CD4-positive, alpha-beta memory T cell (primary cell): ENCODE measurements at regions not wholly inside any gene's neighbourhood (a gene's known extent, or its start where the extent isn't known, plus 50 kb on each side); places are given as distances from the start of the nearest gene placed in this dataset.
"Not testable (repeated sequence)": the region's sequence is repeated elsewhere in the genome, so short reads cannot be mapped to it uniquely, and the experiment has no call there.

ENCODE experiments used
- CTCF ChIA-PET: fragments of 350-600 bp; sonication (Branson Sonifier 250); formaldehyde crosslinking; loops from one replicate; lab custom pipeline; 2021; ENCODE audit warnings: inconsistent platforms; ENCODE audit not compliant: partially characterized antibody; lab: Charles Lee
- POLR2A ChIA-PET: fragments of 350-600 bp; sonication (Branson Sonifier 250); formaldehyde crosslinking; loops from one replicate; lab custom pipeline; 2021; ENCODE audit not compliant: partially characterized antibody; lab: Charles Lee
- DNase-seq, 5 donors: peaks; one replicate each; pipeline versions ENCODE4 v3.0.0 to v3.0.0-alpha.2; 2020 to 2022; ENCODE audit warnings: mixed read lengths in 1 of 5
- H3K27ac ChIP-seq: one replicate; pipeline ENCODE4 v1.7.0; 2013; ENCODE audit warnings: low read depth, low read length
- H3K27me3 ChIP-seq: 2 replicates; pipeline ENCODE4 v1.7.0; 2013; ENCODE audit warnings: mild to moderate bottlenecking, low read length, moderate library complexity; ENCODE audit not compliant: insufficient read depth
- H3K36me3 ChIP-seq: 2 replicates; pipeline ENCODE4 v1.7.0; 2013; ENCODE audit warnings: mild to moderate bottlenecking, low read length, moderate library complexity; ENCODE audit not compliant: insufficient read depth
- H3K4me1 ChIP-seq: 2 replicates; pipeline ENCODE4 v1.7.0; 2013; ENCODE audit warnings: mild to moderate bottlenecking, low read length, moderate library complexity; ENCODE audit not compliant: insufficient read depth
- H3K4me3 ChIP-seq, 2 donors: one replicate each; pipeline ENCODE4 v1.7.0; 2013; ENCODE audit warnings: low read length in 2 of 2, mild to moderate bottlenecking in 1 of 2
- H3K9me3 ChIP-seq, 2 donors: one replicate each; pipeline ENCODE4 v1.7.0; 2013; ENCODE audit warnings: low read length in 2 of 2, control low read depth in 1 of 2; ENCODE audit not compliant: control insufficient read depth in 1 of 2
- H3K27ac Mint-ChIP-seq, 7 donors: one replicate each; pipeline ENCODE4 v1.8.0; 2020 to 2021; ENCODE audit warnings: mixed read lengths in 7 of 7, mild to moderate bottlenecking in 6 of 7, inconsistent platforms in 3 of 7, moderate library complexity in 3 of 7
- H3K27me3 Mint-ChIP-seq, 2 donors: one replicate each; pipeline ENCODE4 v1.8.0; 2020 to 2021; ENCODE audit warnings: mixed read lengths in 2 of 2
- H3K36me3 Mint-ChIP-seq, 2 donors: one replicate each; pipeline ENCODE4 v1.8.0; 2020 to 2021; ENCODE audit warnings: mixed read lengths in 2 of 2, inconsistent platforms in 1 of 2, mild to moderate bottlenecking in 1 of 2
- H3K4me1 Mint-ChIP-seq, 4 donors: one replicate each; pipeline ENCODE4 v1.8.0; 2020 to 2021; ENCODE audit warnings: mixed read lengths in 4 of 4, mild to moderate bottlenecking in 1 of 4
- H3K4me3 Mint-ChIP-seq, 8 donors: one replicate each; pipeline ENCODE4 v1.8.0; 2020 to 2021; ENCODE audit warnings: mixed read lengths in 8 of 8, mild to moderate bottlenecking in 7 of 8, moderate library complexity in 6 of 8, inconsistent platforms in 3 of 8
- H3K9me3 Mint-ChIP-seq, 8 donors: one replicate each; pipeline ENCODE4 v1.8.0; 2020 to 2021; ENCODE audit warnings: mixed read lengths in 8 of 8, mild to moderate bottlenecking in 5 of 8, inconsistent platforms in 3 of 8, moderate library complexity in 1 of 8
- intact Hi-C: fragments of 100-400 bp; cut with micrococcal nuclease; formaldehyde crosslinking; loops from one replicate; pipeline ENCODE4 v1.15.1; 2023

- Mint-ChIP-seq H3K27me3 (no peaks in the 10 kb centered on the region), H3K27ac (no peak overlapping the region), H3K36me3 (no peaks in the 10 kb centered on the region), H3K4me3 (no peak overlapping the region), H3K4me1 (no peaks in the 10 kb centered on the region), H3K9me3 (peaks cover 0 to 15% (median 4%) of the 10 kb centered on the region in 8 donors)
- Histone ChIP-seq H3K4me1 (no peaks in the 10 kb centered on the region), H3K27ac (no peak overlapping the region), H3K4me3 (no peak overlapping the region), H3K36me3 (no peaks in the 10 kb centered on the region), H3K9me3 (no peaks in the 10 kb centered on the region), H3K27me3 (no peaks in the 10 kb centered on the region)
- ChIA-PET POLR2A (no interaction called here), CTCF (no interaction called here)
- DNase-seq: no peak
- intact Hi-C loops: no loop called here
Observed at GRCh38 chr5:13581132-13581531, 363.4 kb downstream of the DNAH5 start.

- Mint-ChIP-seq H3K4me3 (no peak overlapping the region), H3K4me1 (no peaks in the 10 kb centered on the region), H3K9me3 (peaks cover 0 to 15% (median 4%) of the 10 kb centered on the region in 8 donors), H3K36me3 (no peaks in the 10 kb centered on the region), H3K27me3 (no peaks in the 10 kb centered on the region), H3K27ac (no peak overlapping the region)
- Histone ChIP-seq H3K9me3 (no peaks in the 10 kb centered on the region), H3K4me1 (no peaks in the 10 kb centered on the region), H3K36me3 (no peaks in the 10 kb centered on the region), H3K4me3 (no peak overlapping the region), H3K27me3 (no peaks in the 10 kb centered on the region), H3K27ac (no peak overlapping the region)
- DNase-seq: no peak
- intact Hi-C loops: no loop called here
- ChIA-PET CTCF (no interaction called here), POLR2A (no interaction called here)
Observed at GRCh38 chr5:13580058-13580457, 364.4 kb downstream of the DNAH5 start.

- H3K4me1 Mint-ChIP-seq, H3K4me1 ChIP-seq, intact Hi-C loops, H3K4me3 Mint-ChIP-seq, H3K27me3 Mint-ChIP-seq, H3K9me3 ChIP-seq, H3K36me3 ChIP-seq, DNase-seq, H3K27ac ChIP-seq, CTCF ChIA-PET, H3K4me3 ChIP-seq, H3K27me3 ChIP-seq, POLR2A ChIA-PET, H3K27ac Mint-ChIP-seq, H3K36me3 Mint-ChIP-seq: not testable (repeated sequence)
- peaks cover 0 to 11% (median 4%) of the 10 kb centered on the region in 8 donors for H3K9me3 Mint-ChIP-seq
Observed at GRCh38 chr5:13579091-13579490, 365.4 kb downstream of the DNAH5 start.

GRCh38 chr5:13578311-13579039 lies 366.0 kb downstream of the DNAH5 start:
- H3K27ac ChIP-seq, H3K4me1 Mint-ChIP-seq, intact Hi-C loops, DNase-seq, H3K4me3 Mint-ChIP-seq, H3K27me3 ChIP-seq, H3K4me1 ChIP-seq, H3K36me3 ChIP-seq, H3K27ac Mint-ChIP-seq, H3K27me3 Mint-ChIP-seq, H3K36me3 Mint-ChIP-seq, CTCF ChIA-PET, POLR2A ChIA-PET, H3K9me3 ChIP-seq, H3K4me3 ChIP-seq: not testable (repeated sequence)
- peaks cover 0 to 11% (median 4%) of the 10 kb centered on the region in 8 donors for H3K9me3 Mint-ChIP-seq

- Histone ChIP-seq H3K4me1 (no peaks in the 10 kb centered on the region), H3K27ac (no peak overlapping the region), H3K4me3 (no peak overlapping the region), H3K36me3 (no peaks in the 10 kb centered on the region), H3K27me3 (no peaks in the 10 kb centered on the region), H3K9me3 (no peaks in the 10 kb centered on the region)
- intact Hi-C loops: no loop called here
- Mint-ChIP-seq H3K4me1 (no peaks in the 10 kb centered on the region), H3K4me3 (no peak overlapping the region), H3K27me3 (no peaks in the 10 kb centered on the region), H3K27ac (no peak overlapping the region), H3K36me3 (no peaks in the 10 kb centered on the region), H3K9me3 (peaks cover 3 to 27% (median 9%) of the 10 kb centered on the region in 8 donors)
- ChIA-PET POLR2A (no interaction called here), CTCF (no interaction called here)
- DNase-seq: no peak
Observed at GRCh38 chr5:13574574-13574973, 369.9 kb downstream of the DNAH5 start.

GRCh38 chr5:13572163-13572562 lies 372.3 kb downstream of the DNAH5 start:
- POLR2A ChIA-PET: no interaction called here
- H3K27me3 Mint-ChIP-seq: no peaks in the 10 kb centered on the region

GRCh38 chr5:13569090-13569715 lies 375.3 kb downstream of the DNAH5 start:
- Histone ChIP-seq H3K27ac (no peak overlapping the region), H3K4me3 (no peak overlapping the region), H3K27me3 (no peaks in the 10 kb centered on the region), H3K4me1 (no peaks in the 10 kb centered on the region), H3K36me3 (no peaks in the 10 kb centered on the region), H3K9me3 (no peaks in the 10 kb centered on the region)
- no peaks in the 10 kb centered on the region for H3K27me3 Mint-ChIP-seq
- ChIA-PET CTCF (no interaction called here), POLR2A (no interaction called here)
- H3K9me3 Mint-ChIP-seq: peaks cover 0 to 26% (median 9%) of the 10 kb centered on the region in 8 donors
- DNase-seq: no peak
- H3K4me1 Mint-ChIP-seq: no peaks in the 10 kb centered on the region
- H3K4me3 Mint-ChIP-seq: no peak overlapping the region
- intact Hi-C loops: no loop called here
- H3K36me3 Mint-ChIP-seq: no peaks in the 10 kb centered on the region
- no peak overlapping the region for H3K27ac Mint-ChIP-seq

More at GRCh38 chr5:13572163-13572562, 372.3 kb downstream of the DNAH5 start:
- intact Hi-C loops: no loop called here
- no peak overlapping the region for H3K4me3 ChIP-seq
- no peaks in the 10 kb centered on the region for H3K27me3 ChIP-seq
- H3K27ac ChIP-seq: no peak overlapping the region
- H3K4me3 Mint-ChIP-seq: no peak overlapping the region
- H3K9me3 ChIP-seq: no peaks in the 10 kb centered on the region
- CTCF ChIA-PET: no interaction called here
- peaks cover 0 to 26% (median 11%) of the 10 kb centered on the region in 8 donors for H3K9me3 Mint-ChIP-seq
- no peak for DNase-seq
- H3K4me1 Mint-ChIP-seq: no peaks in the 10 kb centered on the region
- H3K36me3 Mint-ChIP-seq: no peaks in the 10 kb centered on the region
- no peaks in the 10 kb centered on the region for H3K4me1 ChIP-seq
- H3K36me3 ChIP-seq: no peaks in the 10 kb centered on the region
- no peak overlapping the region for H3K27ac Mint-ChIP-seq
